HG02798 (cell line): ENCODE measurements at regions not wholly inside any gene's neighbourhood (a gene's known extent, or its start where the extent isn't known, plus 50 kb on each side); places are given as distances from the start of the nearest gene placed in this dataset.
A peak's percentile ranks its signal among the peaks of the same experiment; 100 is the strongest.
"Not testable (repeated sequence)": the region's sequence is repeated elsewhere in the genome, so short reads cannot be mapped to it uniquely, and the experiment has no call there.

Experiments
- ATAC-seq: cut with Tn5 transposase; IDR thresholded peaks from one replicate; pipeline ENCODE4 v1.9.1; 2021; ENCODE audit warnings: mild to moderate bottlenecking; ENCODE audit not compliant: unreplicated experiment, poor library complexity

DNA sequence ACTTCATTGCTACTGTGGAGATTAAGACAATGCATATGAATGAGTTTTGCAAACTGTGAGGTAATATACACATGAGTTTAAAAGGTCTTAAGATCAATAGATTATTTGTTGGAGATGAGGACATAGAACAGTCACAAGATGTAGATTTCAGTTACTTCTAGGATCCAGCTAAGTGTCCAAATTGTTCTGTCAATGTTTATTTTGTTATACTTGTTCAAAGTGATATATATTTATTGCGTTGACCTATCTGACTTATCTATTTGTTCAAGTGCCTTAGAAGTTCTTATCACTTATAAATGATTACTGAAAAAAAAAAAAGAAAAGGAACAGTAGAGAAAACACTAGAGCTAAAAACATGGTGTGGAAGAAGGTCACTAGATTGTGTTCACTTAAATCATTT lies 75.6 kb upstream of the GRIN3A start:
- ATAC-seq = no peak

DNA sequence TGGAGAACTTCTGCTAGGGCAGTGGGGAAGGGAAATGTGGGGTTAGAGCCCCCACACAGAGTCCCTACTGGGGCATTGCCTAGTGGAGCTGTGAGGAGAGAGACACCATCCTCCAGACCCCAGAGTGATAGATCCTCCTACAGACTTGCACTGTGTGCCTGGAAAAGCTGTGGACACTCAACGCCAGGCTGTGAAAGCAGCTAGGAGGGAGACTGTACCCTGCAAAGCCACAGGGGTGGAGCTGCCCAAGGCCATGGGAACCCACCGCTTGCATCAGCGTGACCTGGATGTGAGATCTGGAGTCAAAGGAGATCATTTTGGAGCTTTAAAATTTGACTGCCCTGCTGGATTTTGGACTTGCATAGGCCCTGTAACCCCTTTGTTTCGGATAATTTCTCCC lies 69.4 kb upstream of the GRIN3A start:
- not testable (repeated sequence) for ATAC-seq

- no peak for ATAC-seq
Measured at GRCh38 chr9:101796044-101796443, 57.6 kb upstream of the GRIN3A start.

- ATAC-seq = no peak
Measured at GRCh38 chr9:101795147-101795546, 56.7 kb upstream of the GRIN3A start.

DNA sequence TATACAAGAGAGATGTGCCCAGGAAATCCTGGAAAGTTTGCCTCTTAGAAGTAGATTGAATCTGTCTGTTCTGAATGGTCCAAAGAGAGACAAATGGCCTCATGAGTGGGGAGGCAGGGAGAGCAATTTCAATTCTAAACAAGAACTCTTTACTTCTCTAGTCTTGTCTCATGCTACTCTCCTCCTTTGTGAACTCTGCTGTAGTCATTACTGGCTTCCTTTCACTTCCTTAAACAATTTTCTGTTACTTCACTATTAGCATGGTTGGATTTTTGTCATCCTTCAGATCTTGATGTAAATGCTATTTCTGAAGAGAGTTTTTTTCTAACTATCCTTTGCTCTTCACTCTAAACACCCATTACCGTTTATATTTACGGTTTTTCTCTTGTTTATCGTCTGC lies 54.0 kb upstream of the GRIN3A start:
- no peak for ATAC-seq

DNA sequence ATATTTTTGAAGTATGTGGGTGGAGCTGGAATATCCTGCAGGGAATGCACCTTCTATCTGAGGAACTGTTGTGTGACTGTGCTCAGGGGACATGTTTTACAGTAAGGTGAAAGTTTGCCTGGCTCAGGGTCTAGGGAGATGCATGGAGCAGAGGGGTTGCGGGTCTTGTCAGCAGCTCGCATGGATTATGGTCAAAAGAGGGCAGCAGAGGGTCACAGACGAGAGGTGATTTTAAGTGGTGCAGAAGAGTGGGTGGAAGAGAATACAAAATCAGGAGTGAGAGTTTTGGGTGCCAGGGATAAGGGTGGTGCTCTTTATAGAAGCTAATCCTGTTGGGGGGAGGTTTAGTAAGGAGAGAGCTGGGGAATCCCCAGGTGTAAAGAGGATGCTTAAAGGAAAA lies 53.5 kb upstream of the GRIN3A start:
- peak; percentile 59 for ATAC-seq

DNA sequence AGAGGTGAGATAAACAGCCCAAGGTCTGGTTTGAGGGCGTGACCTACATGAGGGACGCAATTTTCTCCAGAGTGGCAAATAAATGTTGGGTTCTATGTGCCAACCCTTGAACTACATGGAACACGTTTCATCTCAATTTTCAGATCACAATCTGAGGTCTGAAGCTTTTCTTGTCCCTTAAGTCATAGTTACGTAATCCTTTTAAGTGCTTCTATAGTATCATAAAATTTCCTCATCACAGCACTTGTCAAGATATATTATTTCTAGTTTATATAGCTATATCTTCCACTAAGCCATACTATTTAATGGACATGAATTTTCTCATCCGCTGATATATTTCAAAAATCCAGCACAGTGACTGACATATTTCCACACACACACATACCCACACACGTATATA lies 53.1 kb upstream of the GRIN3A start:
- no peak for ATAC-seq
